ENCODE measurements at regions not wholly inside any gene's neighbourhood (a gene's known extent, or its start where the extent isn't known, plus 50 kb on each side); places are given as distances from the start of the nearest gene placed in this dataset.
"Not testable (repeated sequence)": the region's sequence is repeated elsewhere in the genome, so short reads cannot be mapped to it uniquely, and the experiment has no call there.

GRCh38 chr6:120290964-120291363 is 941.4 kb upstream of the MAN1A1 start:
- no peaks in the 10 kb centered on the region for H3K27me3 Mint-ChIP-seq
- ChIA-PET CTCF (no interaction called here), POLR2A (no interaction called here)
- H3K9me3 Mint-ChIP-seq = peaks cover 3% of the 10 kb centered on the region
- no peaks in the 10 kb centered on the region for H3K4me1 Mint-ChIP-seq
- DNase-seq = no peak
- no peaks in the 10 kb centered on the region for H3K36me3 Mint-ChIP-seq (ENCODE audit: low read depth)
- H3K27ac Mint-ChIP-seq = no peak overlapping the region
- no peak overlapping the region for H3K4me3 Mint-ChIP-seq

- H3K27ac Mint-ChIP-seq = no peak overlapping the region
- no peaks in the 10 kb centered on the region for H3K4me1 Mint-ChIP-seq
- no peaks in the 10 kb centered on the region for H3K27me3 Mint-ChIP-seq
- no peaks in the 10 kb centered on the region for H3K36me3 Mint-ChIP-seq (ENCODE audit: low read depth)
- CTCF ChIA-PET = interaction anchor here (0.7 kb wide), 1 partner anchor 728 kb away, joined by 4 read pairs; no protein-coding TSS in a partner anchor
- POLR2A ChIA-PET = no interaction called here
- no peak for DNase-seq
- no peak overlapping the region for H3K4me3 Mint-ChIP-seq
- no peaks in the 10 kb centered on the region for H3K9me3 Mint-ChIP-seq
Observed at GRCh38 chr6:120282005-120282404, 932.4 kb upstream of the MAN1A1 start.

GRCh38 chr6:120279466-120280167 is 930.1 kb upstream of the MAN1A1 start:
- Mint-ChIP-seq H3K9me3 (no peaks in the 10 kb centered on the region), H3K27me3 (no peaks in the 10 kb centered on the region), H3K4me1 (no peaks in the 10 kb centered on the region), H3K36me3 (ENCODE audit: low read depth) (no peaks in the 10 kb centered on the region), H3K4me3 (no peak overlapping the region), H3K27ac (no peak overlapping the region)
- DNase-seq = no peak
- CTCF ChIA-PET = no interaction called here
- POLR2A ChIA-PET = no interaction called here

- Mint-ChIP-seq H3K27ac (no peak overlapping the region), H3K9me3 (no peaks in the 10 kb centered on the region), H3K27me3 (no peaks in the 10 kb centered on the region), H3K4me1 (no peaks in the 10 kb centered on the region), H3K4me3 (no peak overlapping the region), H3K36me3 (ENCODE audit: low read depth) (no peaks in the 10 kb centered on the region)
- no peak for DNase-seq
- CTCF ChIA-PET = no interaction called here
- POLR2A ChIA-PET = no interaction called here
Observed at GRCh38 chr6:120278689-120279396, 929.3 kb upstream of the MAN1A1 start.

- DNase-seq = no peak
- no peaks in the 10 kb centered on the region for H3K4me1 Mint-ChIP-seq
- no peaks in the 10 kb centered on the region for H3K27me3 Mint-ChIP-seq
- H3K9me3 Mint-ChIP-seq = no peaks in the 10 kb centered on the region
- ChIA-PET POLR2A (no interaction called here), CTCF (no interaction called here)
- H3K4me3 Mint-ChIP-seq = no peak overlapping the region
- H3K27ac Mint-ChIP-seq = no peak overlapping the region
- no peaks in the 10 kb centered on the region for H3K36me3 Mint-ChIP-seq (ENCODE audit: low read depth)
Observed at GRCh38 chr6:120274547-120274946, 925.0 kb upstream of the MAN1A1 start.

- DNase-seq = no peak
- ChIA-PET POLR2A (no interaction called here), CTCF (no interaction called here)
- no peaks in the 10 kb centered on the region for H3K27me3 Mint-ChIP-seq
- no peak overlapping the region for H3K27ac Mint-ChIP-seq
- no peaks in the 10 kb centered on the region for H3K9me3 Mint-ChIP-seq
- no peaks in the 10 kb centered on the region for H3K36me3 Mint-ChIP-seq (ENCODE audit: low read depth)
- H3K4me3 Mint-ChIP-seq = no peak overlapping the region
- no peaks in the 10 kb centered on the region for H3K4me1 Mint-ChIP-seq
Observed at GRCh38 chr6:120273411-120273810, 923.9 kb upstream of the MAN1A1 start.

- DNase-seq = no peak
- Mint-ChIP-seq H3K27ac (no peak overlapping the region), H3K9me3 (no peaks in the 10 kb centered on the region), H3K4me1 (no peaks in the 10 kb centered on the region), H3K27me3 (no peaks in the 10 kb centered on the region), H3K4me3 (no peak overlapping the region), H3K36me3 (ENCODE audit: low read depth) (no peaks in the 10 kb centered on the region)
- POLR2A ChIA-PET = no interaction called here
- CTCF ChIA-PET = no interaction called here
Observed at GRCh38 chr6:120272038-120272437, 922.5 kb upstream of the MAN1A1 start.

GRCh38 chr6:120268256-120268655 is 918.7 kb upstream of the MAN1A1 start:
- POLR2A ChIA-PET; H3K4me3 Mint-ChIP-seq; H3K36me3 Mint-ChIP-seq (ENCODE audit: low read depth); H3K27me3 Mint-ChIP-seq; DNase-seq; H3K27ac Mint-ChIP-seq; H3K4me1 Mint-ChIP-seq; H3K9me3 Mint-ChIP-seq; CTCF ChIA-PET: not testable (repeated sequence)

GRCh38 chr6:120262354-120262753 is 912.8 kb upstream of the MAN1A1 start:
- no peaks in the 10 kb centered on the region for H3K9me3 Mint-ChIP-seq
- H3K27ac Mint-ChIP-seq = no peak overlapping the region
- ChIA-PET CTCF (no interaction called here), POLR2A (no interaction called here)
- H3K4me3 Mint-ChIP-seq = no peak overlapping the region
- no peaks in the 10 kb centered on the region for H3K36me3 Mint-ChIP-seq (ENCODE audit: low read depth)
- no peaks in the 10 kb centered on the region for H3K4me1 Mint-ChIP-seq
- no peaks in the 10 kb centered on the region for H3K27me3 Mint-ChIP-seq
- DNase-seq = no peak

- H3K4me1 Mint-ChIP-seq = no peaks in the 10 kb centered on the region
- ChIA-PET POLR2A (no interaction called here), CTCF (no interaction called here)
- H3K27me3 Mint-ChIP-seq = no peaks in the 10 kb centered on the region
- no peak overlapping the region for H3K4me3 Mint-ChIP-seq
- no peak for DNase-seq
- H3K27ac Mint-ChIP-seq = no peak overlapping the region
- H3K9me3 Mint-ChIP-seq = no peaks in the 10 kb centered on the region
- H3K36me3 Mint-ChIP-seq (ENCODE audit: low read depth) = no peaks in the 10 kb centered on the region
Observed at GRCh38 chr6:120260636-120261035, 911.1 kb upstream of the MAN1A1 start.

- H3K4me3 Mint-ChIP-seq = no peak overlapping the region
- no peaks in the 10 kb centered on the region for H3K27me3 Mint-ChIP-seq
- no peaks in the 10 kb centered on the region for H3K4me1 Mint-ChIP-seq
Observed at GRCh38 chr6:120254651-120255050, 905.1 kb upstream of the MAN1A1 start.

GRCh38 chr6:120248451-120248850 is 898.9 kb upstream of the MAN1A1 start:
- ChIA-PET POLR2A (no interaction called here), CTCF (no interaction called here)
- H3K4me3 Mint-ChIP-seq = no peak overlapping the region
- no peak overlapping the region for H3K27ac Mint-ChIP-seq
- no peaks in the 10 kb centered on the region for H3K4me1 Mint-ChIP-seq
- peaks cover 2% of the 10 kb centered on the region for H3K9me3 Mint-ChIP-seq
- no peaks in the 10 kb centered on the region for H3K27me3 Mint-ChIP-seq
- no peaks in the 10 kb centered on the region for H3K36me3 Mint-ChIP-seq (ENCODE audit: low read depth)
- no peak for DNase-seq

More at GRCh38 chr6:120254651-120255050, 905.1 kb upstream of the MAN1A1 start:
- Mint-ChIP-seq H3K36me3 (ENCODE audit: low read depth) (no peaks in the 10 kb centered on the region), H3K27ac (no peak overlapping the region), H3K9me3 (peaks cover 2% of the 10 kb centered on the region)
- POLR2A ChIA-PET = no interaction called here
- CTCF ChIA-PET = no interaction called here
- DNase-seq = no peak

GRCh38 chr6:120237221-120237620 is 887.7 kb upstream of the MAN1A1 start:
- Mint-ChIP-seq H3K9me3 (peaks cover 11% of the 10 kb centered on the region), H3K4me3 (no peak overlapping the region), H3K4me1 (no peaks in the 10 kb centered on the region), H3K36me3 (ENCODE audit: low read depth) (no peaks in the 10 kb centered on the region), H3K27me3 (no peaks in the 10 kb centered on the region), H3K27ac (no peak overlapping the region)
- CTCF ChIA-PET = no interaction called here
- no peak for DNase-seq
- POLR2A ChIA-PET = no interaction called here

- peaks cover 6% of the 10 kb centered on the region for H3K9me3 Mint-ChIP-seq
- H3K27ac Mint-ChIP-seq = no peak overlapping the region
- CTCF ChIA-PET = no interaction called here
- POLR2A ChIA-PET = no interaction called here
- DNase-seq = no peak
- no peaks in the 10 kb centered on the region for H3K4me1 Mint-ChIP-seq
- H3K36me3 Mint-ChIP-seq (ENCODE audit: low read depth) = no peaks in the 10 kb centered on the region
- H3K4me3 Mint-ChIP-seq = no peak overlapping the region
- no peaks in the 10 kb centered on the region for H3K27me3 Mint-ChIP-seq
Observed at GRCh38 chr6:120230008-120230407, 880.4 kb upstream of the MAN1A1 start.
